Astrocyte (in vitro differentiated cells and primary cell): ENCODE measurements at regions not wholly inside any gene's neighbourhood (a gene's known extent, or its start where the extent isn't known, plus 50 kb on each side); places are given as distances from the start of the nearest gene placed in this dataset.

Source experiments
- DNase-seq: peaks from one replicate; pipeline ENCODE4 v3.0.0-alpha.2; 2010; ENCODE audit warnings: low read depth
- FAIRE-seq: peaks from 2 replicates; lab custom pipeline; 2011; peaks lifted over from hg19 to GRCh38; lab: Jason Lieb, UNC
- H2AFZ ChIP-seq: 2 replicates; pipeline ENCODE4 v1.6.0; 2012; ENCODE audit warnings: low read depth, low read length, inconsistent platforms
- H3K27ac ChIP-seq: 2 replicates; pipeline ENCODE4 v1.5.1; 2011; ENCODE audit warnings: low read depth, low read length, inconsistent platforms
- H3K27me3 ChIP-seq: 2 replicates; pipeline ENCODE4 v1.6.0; 2011; ENCODE audit warnings: low read length, inconsistent platforms; ENCODE audit not compliant: insufficient read depth
- H3K36me3 ChIP-seq: 2 replicates; pipeline ENCODE4 v1.5.1; 2011; ENCODE audit warnings: low read length, inconsistent platforms; ENCODE audit not compliant: insufficient read depth
- H3K4me1 ChIP-seq: 2 replicates; pipeline ENCODE4 v1.5.1; 2011; ENCODE audit warnings: low read length, inconsistent platforms; ENCODE audit not compliant: insufficient read depth
- H3K4me2 ChIP-seq: 2 replicates; pipeline ENCODE4 v1.6.0; 2012; ENCODE audit warnings: low read length, inconsistent platforms
- H3K4me3 ChIP-seq: 2 replicates; pipeline ENCODE4 v1.5.1; 2011; ENCODE audit warnings: low read depth, mild to moderate bottlenecking, low read length, inconsistent platforms; ENCODE audit not compliant: insufficient read depth
- H3K79me2 ChIP-seq: 2 replicates; pipeline ENCODE4 v1.6.0; 2012; ENCODE audit warnings: mild to moderate bottlenecking, low read length, inconsistent platforms; ENCODE audit not compliant: insufficient read depth
- H3K9ac ChIP-seq: 2 replicates; pipeline ENCODE4 v1.6.0; 2012; ENCODE audit warnings: mild to moderate bottlenecking, low read length, inconsistent platforms
- H3K9me3 ChIP-seq: 2 replicates; pipeline ENCODE4 v1.5.1; 2012; ENCODE audit warnings: low read depth, mild to moderate bottlenecking, low read length, inconsistent platforms; ENCODE audit not compliant: insufficient read depth
- H4K20me1 ChIP-seq: 2 replicates; pipeline ENCODE4 v1.6.0; 2012; ENCODE audit warnings: low read length, inconsistent platforms; ENCODE audit not compliant: insufficient read depth
- H3K27ac Mint-ChIP-seq: one replicate; pipeline ENCODE4 v1.8.0; 2021; ENCODE audit warnings: mild to moderate bottlenecking, mixed read lengths; ENCODE audit not compliant: unreplicated experiment
- H3K27me3 Mint-ChIP-seq: one replicate; pipeline ENCODE4 v1.8.0; 2021; ENCODE audit warnings: low read depth, mixed read lengths; ENCODE audit not compliant: unreplicated experiment
- H3K36me3 Mint-ChIP-seq: one replicate; pipeline ENCODE4 v1.8.0; 2021; ENCODE audit warnings: low read depth, mixed read lengths; ENCODE audit not compliant: unreplicated experiment
- H3K4me1 Mint-ChIP-seq: one replicate; pipeline ENCODE4 v1.8.0; 2021; ENCODE audit warnings: low read depth, mixed read lengths; ENCODE audit not compliant: unreplicated experiment
- H3K4me3 Mint-ChIP-seq: one replicate; pipeline ENCODE4 v1.8.0; 2021; ENCODE audit warnings: mild to moderate bottlenecking, moderate library complexity, mixed read lengths; ENCODE audit not compliant: unreplicated experiment
- H3K9me3 Mint-ChIP-seq: one replicate; pipeline ENCODE4 v1.8.0; 2021; ENCODE audit warnings: mild to moderate bottlenecking, mixed read lengths; ENCODE audit not compliant: unreplicated experiment
- CTCF ChIP-seq: IDR thresholded peaks from 2 replicates; pipeline ENCODE4 v1.5.1; 2011; ENCODE audit warnings: low read depth, mild to moderate bottlenecking, inconsistent platforms, low read length, moderate library complexity; ENCODE audit not compliant: insufficient read depth
- EZH2 ChIP-seq: IDR thresholded peaks from 2 replicates; pipeline ENCODE4 v1.6.1; 2012; ENCODE audit warnings: mild to moderate bottlenecking, low read length, inconsistent platforms; ENCODE audit not compliant: insufficient read depth

- Mint-ChIP-seq H3K36me3 (peaks cover 5% of the 10 kb centered on the region), H3K4me1 (peaks cover 9% of the 10 kb centered on the region), H3K4me3 (no peak overlapping the region), H3K9me3 (peaks cover 16% of the 10 kb centered on the region), H3K27me3 (peaks cover 10% of the 10 kb centered on the region), H3K27ac (no peak overlapping the region)
- no peaks in the 10 kb centered on the region for H3K79me2 ChIP-seq
- no peaks in the 10 kb centered on the region for H4K20me1 ChIP-seq
- DNase-seq = no peak
- H3K27me3 ChIP-seq = no peaks in the 10 kb centered on the region
- H3K4me1 ChIP-seq = peaks cover 2% of the 10 kb centered on the region
- TF ChIP-seq EZH2 = no peak
- peaks cover 3% of the 10 kb centered on the region for H3K9me3 ChIP-seq
- FAIRE-seq = no peak
- no peak overlapping the region for H3K4me3 ChIP-seq
- no peak overlapping the region for H3K9ac ChIP-seq
- no peak overlapping the region for H3K4me2 ChIP-seq
- H3K36me3 ChIP-seq = no peaks in the 10 kb centered on the region
- H3K27ac ChIP-seq = no peak overlapping the region
- H2AFZ ChIP-seq = no peak overlapping the region
Measured at GRCh38 chr19:28224441-28224840, 988.5 kb downstream of the UQCRFS1 start.

- FAIRE-seq (no peak), DNase-seq (peak; percentile 72)
- H3K4me1 ChIP-seq = peaks cover 2% of the 10 kb centered on the region
- peaks cover 5% of the 10 kb centered on the region for H3K36me3 Mint-ChIP-seq
- H3K4me1 Mint-ChIP-seq = peaks cover 9% of the 10 kb centered on the region
- H3K27me3 Mint-ChIP-seq = peaks cover 10% of the 10 kb centered on the region
- H3K36me3 ChIP-seq = no peaks in the 10 kb centered on the region
- no peak overlapping the region for H2AFZ ChIP-seq
- no peak overlapping the region for H3K9ac ChIP-seq
- H3K4me3 Mint-ChIP-seq = peak overlapping the region; percentile 0
- H3K4me2 ChIP-seq = no peak overlapping the region
- peaks cover 3% of the 10 kb centered on the region for H3K9me3 ChIP-seq
- no peak overlapping the region for H3K4me3 ChIP-seq
- H3K79me2 ChIP-seq = no peaks in the 10 kb centered on the region
- peaks cover 16% of the 10 kb centered on the region for H3K9me3 Mint-ChIP-seq
- peak overlapping the region; percentile 37 for H3K27ac Mint-ChIP-seq
- H4K20me1 ChIP-seq = no peaks in the 10 kb centered on the region
- H3K27ac ChIP-seq = no peak overlapping the region
- TF ChIP-seq EZH2 (no peak), CTCF (no peak)
- no peaks in the 10 kb centered on the region for H3K27me3 ChIP-seq
Measured at GRCh38 chr19:28221736-28222135, 991.2 kb downstream of the UQCRFS1 start.

- no peaks in the 10 kb centered on the region for H3K27me3 ChIP-seq
- peaks cover 9% of the 10 kb centered on the region for H3K4me1 Mint-ChIP-seq
- peaks cover 12% of the 10 kb centered on the region for H3K27me3 Mint-ChIP-seq
- peaks cover 17% of the 10 kb centered on the region for H3K9me3 Mint-ChIP-seq
- H3K36me3 ChIP-seq = no peaks in the 10 kb centered on the region
- H3K36me3 Mint-ChIP-seq = peaks cover 5% of the 10 kb centered on the region
- TF ChIP-seq EZH2 (no peak), CTCF (no peak)
- H3K9me3 ChIP-seq = no peaks in the 10 kb centered on the region
- FAIRE-seq = no peak
- H3K4me2 ChIP-seq = no peak overlapping the region
- no peak overlapping the region for H3K27ac Mint-ChIP-seq
- H3K4me3 Mint-ChIP-seq = no peak overlapping the region
- no peaks in the 10 kb centered on the region for H3K4me1 ChIP-seq
- no peak overlapping the region for H3K9ac ChIP-seq
- no peak overlapping the region for H3K4me3 ChIP-seq
- no peaks in the 10 kb centered on the region for H4K20me1 ChIP-seq
- H3K79me2 ChIP-seq = no peaks in the 10 kb centered on the region
- no peak overlapping the region for H2AFZ ChIP-seq
- no peak for DNase-seq
- no peak overlapping the region for H3K27ac ChIP-seq
Measured at GRCh38 chr19:28218728-28219127, 994.2 kb downstream of the UQCRFS1 start.
